Adrenal gland (tissue), 5 donors: ENCODE measurements at regions not wholly inside any gene's neighbourhood (a gene's known extent, or its start where the extent isn't known, plus 50 kb on each side); places are given as distances from the start of the nearest gene placed in this dataset.

Experiments used
- CTCF ChIP-seq, 6 experiments: fragments of 450-650 bp in 4 of 6; fragments of 200-600 bp in 2 of 6; sonication (generic) in 1 of 6; IDR thresholded peaks; 1 replicate in 5 of 6; 2 replicates in 1 of 6; pipeline versions ENCODE4 v1.5.1 to v1.8.0; 2016 to 2021; ENCODE audit warnings: antibody characterized with exemption in 6 of 6, mild to moderate bottlenecking in 2 of 6, moderate library complexity in 1 of 6
- POLR2A ChIP-seq, 2 donors: fragments of 450-650 bp; IDR thresholded peaks; one replicate each; pipeline ENCODE4 v1.6.1; 2017; ENCODE audit warnings: antibody characterized with exemption in 2 of 2, mild to moderate bottlenecking in 2 of 2, moderate library complexity in 1 of 2
- donor health status: DM: no; HTN: no; CAD: no.

DNA sequence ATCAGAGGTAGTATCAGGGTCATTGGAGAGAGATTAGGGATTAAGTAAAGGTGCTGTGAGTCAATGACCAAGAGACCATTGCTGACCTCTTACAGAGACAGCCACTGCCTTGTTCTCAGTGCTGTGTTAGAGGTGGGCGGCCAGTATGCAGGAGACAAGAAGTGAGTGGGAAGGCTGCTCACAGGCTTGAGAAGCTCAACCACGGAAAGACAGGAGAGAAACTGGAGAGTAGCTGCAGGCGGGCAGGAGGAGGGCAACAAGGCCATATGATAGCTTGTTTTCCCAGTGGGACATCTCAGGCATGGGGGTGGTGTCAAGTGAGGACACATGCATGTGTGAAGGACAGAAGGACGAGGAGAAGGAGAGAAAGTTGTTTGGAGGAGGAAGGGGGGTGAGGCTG is 237.3 kb downstream of the PDCD6IP start:
- TF ChIP-seq CTCF (IDR thresholded peaks at IDR 0.05) (no peak), POLR2A (IDR thresholded peaks at IDR 0.05) (no peak)
